Activated CD4-positive, alpha-beta T cell treated with anti-CD3 and anti-CD28 coated beads for 4 hours (primary cell): ENCODE measurements at regions not wholly inside any gene's neighbourhood (a gene's known extent, or its start where the extent isn't known, plus 50 kb on each side); places are given as distances from the start of the nearest gene placed in this dataset.
"Not testable (repeated sequence)": the region's sequence is repeated elsewhere in the genome, so short reads cannot be mapped to it uniquely, and the experiment has no call there.

Experiments
- DNase-seq, 2 donors: peaks; one replicate each; pipeline ENCODE4 v3.0.0-alpha.2; 2020

GRCh38 chr7:159335181-159335926, 190.7 kb upstream of the VIPR2 start:
- DNase-seq, result not testable (repeated sequence)

- not testable (repeated sequence) for DNase-seq
Observed at GRCh38 chr7:159332854-159333479, 188.3 kb upstream of the VIPR2 start.

- no peak for DNase-seq
Observed at GRCh38 chr7:159331462-159331861, 186.8 kb upstream of the VIPR2 start.

- no peak for DNase-seq
Observed at GRCh38 chr7:159329818-159330378, 185.2 kb upstream of the VIPR2 start.

GRCh38 chr7:159328096-159328495, 183.4 kb upstream of the VIPR2 start:
- no peak for DNase-seq

GRCh38 chr7:159323359-159323758, 178.7 kb upstream of the VIPR2 start:
- no peak for DNase-seq

GRCh38 chr7:159321278-159321677, 176.6 kb upstream of the VIPR2 start:
- DNase-seq, result no peak

GRCh38 chr7:159318682-159319351, 174.2 kb upstream of the VIPR2 start:
- no peak for DNase-seq

GRCh38 chr7:159317294-159317693, 172.6 kb upstream of the VIPR2 start:
- no peak for DNase-seq

GRCh38 chr7:159311172-159311494, 166.5 kb upstream of the VIPR2 start:
- DNase-seq, result no peak

- DNase-seq, result no peak
Observed at GRCh38 chr7:159310457-159311171, 165.9 kb upstream of the VIPR2 start.

GRCh38 chr7:159309214-159309613, 164.5 kb upstream of the VIPR2 start:
- DNase-seq, result not testable (repeated sequence)

- no peak for DNase-seq
Observed at GRCh38 chr7:159306012-159306411, 161.3 kb upstream of the VIPR2 start.

GRCh38 chr7:159305185-159305584, 160.5 kb upstream of the VIPR2 start:
- not testable (repeated sequence) for DNase-seq

GRCh38 chr7:159303510-159303909, 158.8 kb upstream of the VIPR2 start:
- not testable (repeated sequence) for DNase-seq

GRCh38 chr7:159296093-159296681, 151.5 kb upstream of the VIPR2 start:
- DNase-seq, result no peak

GRCh38 chr7:159286487-159286886, 141.8 kb upstream of the VIPR2 start:
- not testable (repeated sequence) for DNase-seq

GRCh38 chr7:159281573-159281972, 136.9 kb upstream of the VIPR2 start:
- DNase-seq, result no peak

- DNase-seq, result no peak
Observed at GRCh38 chr7:159280008-159280407, 135.3 kb upstream of the VIPR2 start.

- DNase-seq, result no peak
Observed at GRCh38 chr7:159272739-159273138, 128.1 kb upstream of the VIPR2 start.

- no peak for DNase-seq
Observed at GRCh38 chr7:159271781-159272180, 127.1 kb upstream of the VIPR2 start.

- DNase-seq, result no peak
Observed at GRCh38 chr7:159269745-159270144, 125.1 kb upstream of the VIPR2 start.

GRCh38 chr7:159263430-159263829, 118.8 kb upstream of the VIPR2 start:
- DNase-seq, result no peak
